ENCODE measurements at regions not wholly inside any gene's neighbourhood (a gene's known extent, or its start where the extent isn't known, plus 50 kb on each side); places are given as distances from the start of the nearest gene placed in this dataset.

DNA sequence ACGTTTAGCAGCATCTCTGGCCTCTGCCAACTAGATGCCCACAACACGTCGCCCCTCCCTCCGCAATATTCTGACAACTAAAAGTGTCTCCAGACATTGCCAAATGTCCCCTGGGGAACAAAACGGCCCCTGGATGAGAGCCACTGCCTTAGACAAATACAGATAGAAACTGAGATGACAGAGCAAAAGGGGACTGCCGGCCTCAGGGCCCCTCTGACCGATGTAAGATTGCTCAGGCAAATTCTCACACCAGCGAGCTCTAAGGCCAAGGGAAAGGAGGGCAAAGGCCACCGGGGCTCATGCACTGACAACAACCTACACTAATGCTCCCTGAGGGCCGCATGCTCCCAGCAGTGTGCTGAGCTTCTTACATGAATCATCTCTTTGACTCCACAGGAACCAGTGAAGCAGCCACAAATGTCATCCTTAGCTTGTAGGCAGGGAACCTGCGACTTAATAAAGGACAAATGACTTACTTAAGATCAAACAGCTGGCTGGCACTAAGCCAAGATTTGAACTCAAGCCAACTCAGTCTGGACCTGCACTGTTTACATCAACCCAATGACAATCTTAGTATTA lies 228.5 kb downstream of the TTC32 start:
- H3K27ac Mint-ChIP-seq: no peak overlapping the region

DNA sequence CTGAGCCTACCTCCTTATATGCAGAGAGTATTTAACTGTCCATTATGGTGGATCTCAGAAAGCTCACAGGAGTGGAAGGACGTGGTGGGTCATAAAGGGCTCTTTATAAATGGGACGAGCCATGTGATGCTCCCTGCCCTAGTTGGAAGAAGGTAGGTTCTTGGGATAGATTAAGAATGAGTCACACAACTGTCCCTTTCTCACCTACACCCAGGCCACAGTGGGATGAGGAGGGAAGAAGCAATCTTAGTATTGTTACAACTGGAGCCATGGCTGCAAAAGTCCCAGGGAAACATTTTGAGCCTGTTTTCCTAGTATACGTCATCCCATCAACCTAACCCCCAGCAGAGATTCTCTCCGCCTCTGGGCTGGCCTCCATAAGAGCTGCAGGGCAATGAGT lies 229.9 kb downstream of the TTC32 start:
- 100% methylated on average over 2 of the region's 4 CpGs for WGBS (ENCODE audit: insufficient coverage)
- DNase-seq (no peak), ATAC-seq (ENCODE audit: low read depth) (no peak)
- Histone ChIP-seq H3K79me2 (ENCODE audit: control insufficient read depth, insufficient read depth, low read length) (no peaks in the 10 kb centered on the region), H2AFZ (ENCODE audit: insufficient read depth, low read depth, low read length, poor library complexity, severe bottlenecking) (no peak overlapping the region), H3K27me3 (replicated peaks in 1 of 4; ENCODE audit: control extremely low read depth in 1 of 4, control insufficient read depth in 3 of 4, insufficient read depth in 4 of 4, low read length in 3 of 4) (peaks cover 0 to 3% (median 1%) of the 10 kb centered on the region in 4 experiments), H3K9ac (ENCODE audit: low read length) (no peak overlapping the region), H3K4me1 (ENCODE audit: control insufficient read depth in 2 of 2, insufficient read depth in 2 of 2, low read length in 2 of 2) (no peaks in the 10 kb centered on the region), H3K9me3 (ENCODE audit: control extremely low read depth in 1 of 3, control insufficient read depth in 2 of 3, insufficient read depth in 1 of 3, low read length in 2 of 3) (no peaks in the 10 kb centered on the region), H4K20me1 (ENCODE audit: control insufficient read depth, insufficient read depth, low read length, poor library complexity, severe bottlenecking) (no peaks in the 10 kb centered on the region), H3K36me3 (replicated peaks in 1 of 2; ENCODE audit: control extremely low read depth in 1 of 2, control insufficient read depth in 1 of 2, extremely low read depth in 1 of 2, insufficient read depth in 2 of 2, low read length in 1 of 2) (no peaks in the 10 kb centered on the region), H3K4me2 (replicated peaks; ENCODE audit: low read depth, low read length, poor library complexity, severe bottlenecking) (no peak overlapping the region), H3K27ac (ENCODE audit: low read length in 2 of 2) (no peak overlapping the region), H3K4me3 (ENCODE audit: control extremely low read depth in 1 of 5, extremely low read depth in 1 of 5, insufficient read depth in 1 of 5, low read depth in 2 of 5, low read length in 4 of 5) (no peak overlapping the region)
- Mint-ChIP-seq H3K4me1 (no peaks in the 10 kb centered on the region), H3K4me3 (no peak overlapping the region), H3K27me3 (peaks cover 16% of the 10 kb centered on the region), H3K27ac (no peak overlapping the region), H3K9me3 (ENCODE audit: insufficient read depth) (no peaks in the 10 kb centered on the region)
- no peak for TF ChIP-seq EZH2 (IDR thresholded peaks at IDR 0.05; ENCODE audit: borderline replicate concordance, insufficient read depth, low read depth, low read length, poor library complexity, severe bottlenecking)
- TF ChIP-seq, protein P1, sequence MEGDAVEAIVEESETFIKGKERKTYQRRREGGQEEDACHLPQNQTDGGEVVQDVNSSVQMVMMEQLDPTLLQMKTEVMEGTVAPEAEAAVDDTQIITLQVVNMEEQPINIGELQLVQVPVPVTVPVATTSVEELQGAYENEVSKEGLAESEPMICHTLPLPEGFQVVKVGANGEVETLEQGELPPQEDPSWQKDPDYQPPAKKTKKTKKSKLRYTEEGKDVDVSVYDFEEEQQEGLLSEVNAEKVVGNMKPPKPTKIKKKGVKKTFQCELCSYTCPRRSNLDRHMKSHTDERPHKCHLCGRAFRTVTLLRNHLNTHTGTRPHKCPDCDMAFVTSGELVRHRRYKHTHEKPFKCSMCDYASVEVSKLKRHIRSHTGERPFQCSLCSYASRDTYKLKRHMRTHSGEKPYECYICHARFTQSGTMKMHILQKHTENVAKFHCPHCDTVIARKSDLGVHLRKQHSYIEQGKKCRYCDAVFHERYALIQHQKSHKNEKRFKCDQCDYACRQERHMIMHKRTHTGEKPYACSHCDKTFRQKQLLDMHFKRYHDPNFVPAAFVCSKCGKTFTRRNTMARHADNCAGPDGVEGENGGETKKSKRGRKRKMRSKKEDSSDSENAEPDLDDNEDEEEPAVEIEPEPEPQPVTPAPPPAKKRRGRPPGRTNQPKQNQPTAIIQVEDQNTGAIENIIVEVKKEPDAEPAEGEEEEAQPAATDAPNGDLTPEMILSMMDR (IDR thresholded peaks at IDR 0.05): no peak
- ChIA-PET POLR2A (no interaction called here), CTCF (no interaction called here)
- intact Hi-C loops (cut with micrococcal nuclease): no loop called here

More for the DNA sequence above, 228.5 kb downstream of the TTC32 start:
- ATAC-seq (ENCODE audit: low read depth) (no peak), DNase-seq (no peak)
- Mint-ChIP-seq H3K27me3 (peaks cover 16% of the 10 kb centered on the region), H3K4me1 (no peaks in the 10 kb centered on the region), H3K9me3 (ENCODE audit: insufficient read depth) (no peaks in the 10 kb centered on the region), H3K4me3 (no peak overlapping the region)
- WGBS (ENCODE audit: insufficient coverage): 74% methylated on average over 11 of the region's 11 CpGs
- Histone ChIP-seq H3K79me2 (ENCODE audit: control insufficient read depth, insufficient read depth, low read length) (no peaks in the 10 kb centered on the region), H3K4me1 (ENCODE audit: control insufficient read depth in 2 of 2, insufficient read depth in 2 of 2, low read length in 2 of 2) (no peaks in the 10 kb centered on the region), H3K9ac (ENCODE audit: low read length) (no peak overlapping the region), H4K20me1 (ENCODE audit: control insufficient read depth, insufficient read depth, low read length, poor library complexity, severe bottlenecking) (no peaks in the 10 kb centered on the region), H3K36me3 (replicated peaks in 1 of 2; ENCODE audit: control extremely low read depth in 1 of 2, control insufficient read depth in 1 of 2, extremely low read depth in 1 of 2, insufficient read depth in 2 of 2, low read length in 1 of 2) (no peaks in the 10 kb centered on the region), H3K27me3 (replicated peaks in 1 of 4; ENCODE audit: control extremely low read depth in 1 of 4, control insufficient read depth in 3 of 4, insufficient read depth in 4 of 4, low read length in 3 of 4) (peaks cover 0 to 3% (median 1%) of the 10 kb centered on the region in 4 experiments), H2AFZ (ENCODE audit: insufficient read depth, low read depth, low read length, poor library complexity, severe bottlenecking) (no peak overlapping the region), H3K4me3 (ENCODE audit: control extremely low read depth in 1 of 5, extremely low read depth in 1 of 5, insufficient read depth in 1 of 5, low read depth in 2 of 5, low read length in 4 of 5) (no peak overlapping the region), H3K4me2 (replicated peaks; ENCODE audit: low read depth, low read length, poor library complexity, severe bottlenecking) (no peak overlapping the region), H3K9me3 (ENCODE audit: control extremely low read depth in 1 of 3, control insufficient read depth in 2 of 3, insufficient read depth in 1 of 3, low read length in 2 of 3) (peaks cover 0 to 4% (median 0%) of the 10 kb centered on the region in 3 donors), H3K27ac (ENCODE audit: low read length in 2 of 2) (no peak overlapping the region)
- intact Hi-C loops (cut with micrococcal nuclease): no loop called here
- TF ChIP-seq, protein P1 (IDR thresholded peaks at IDR 0.05): no peak
- no peak for TF ChIP-seq EZH2 (IDR thresholded peaks at IDR 0.05; ENCODE audit: borderline replicate concordance, insufficient read depth, low read depth, low read length, poor library complexity, severe bottlenecking)
- ChIA-PET CTCF (no interaction called here), POLR2A (no interaction called here)

All from B cell (primary cell).